Left forelimb (tissue), 1 donor: ENCODE measurements at regions not wholly inside any gene's neighbourhood (a gene's known extent, or its start where the extent isn't known, plus 50 kb on each side); places are given as distances from the start of the nearest gene placed in this dataset.

Source experiments
- DNase-seq: peaks from one replicate; pipeline ENCODE4 v3.0.0-alpha.2; 2018; ENCODE audit warnings: low spot score

DNA sequence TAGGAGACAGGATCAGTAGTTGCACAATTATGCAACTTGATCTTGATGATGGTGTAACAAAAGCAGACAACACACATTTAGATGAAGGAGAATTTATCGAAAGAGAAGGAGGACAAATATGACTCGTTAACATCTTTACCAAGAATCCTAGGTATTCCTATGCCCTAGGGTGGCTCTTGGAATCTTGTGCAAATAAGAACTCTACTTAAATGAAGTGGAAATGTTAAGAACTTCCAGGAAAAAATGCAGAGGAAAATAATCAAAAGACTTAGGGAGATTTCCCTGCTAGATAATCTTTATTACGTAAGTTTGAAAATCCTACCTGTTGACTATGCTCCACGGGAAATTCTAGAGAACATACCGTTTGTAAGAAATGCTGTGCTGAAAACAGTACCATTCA lies 485.4 kb downstream of the POM121L12 start:
- DNase-seq: no peak

DNA sequence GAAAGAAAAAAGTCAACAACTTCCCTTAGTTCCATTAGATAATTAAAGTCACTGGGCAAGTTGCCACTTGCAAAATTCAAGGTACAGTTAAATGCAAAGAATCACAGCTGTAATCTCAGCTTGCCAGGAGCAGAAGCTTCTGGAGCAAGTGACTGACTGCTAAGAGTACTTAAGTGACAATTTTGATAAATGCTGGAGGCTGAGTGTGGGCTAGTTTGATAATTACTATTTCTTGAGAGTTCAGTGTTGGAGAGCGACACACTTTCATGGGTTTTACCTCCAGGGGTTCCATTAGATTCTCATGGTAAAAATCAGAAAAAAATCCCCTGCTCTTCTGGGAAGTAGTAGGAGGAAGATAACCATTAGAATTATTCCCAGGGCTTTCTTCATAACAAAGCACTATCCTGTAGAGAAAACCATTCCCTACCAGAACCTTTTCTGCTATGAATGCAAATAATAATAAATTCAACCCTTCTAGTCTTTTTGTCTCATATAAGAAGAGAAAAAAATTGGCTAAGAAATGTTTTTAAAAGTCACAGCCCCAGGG lies 486.3 kb downstream of the POM121L12 start:
- no peak for DNase-seq

DNA sequence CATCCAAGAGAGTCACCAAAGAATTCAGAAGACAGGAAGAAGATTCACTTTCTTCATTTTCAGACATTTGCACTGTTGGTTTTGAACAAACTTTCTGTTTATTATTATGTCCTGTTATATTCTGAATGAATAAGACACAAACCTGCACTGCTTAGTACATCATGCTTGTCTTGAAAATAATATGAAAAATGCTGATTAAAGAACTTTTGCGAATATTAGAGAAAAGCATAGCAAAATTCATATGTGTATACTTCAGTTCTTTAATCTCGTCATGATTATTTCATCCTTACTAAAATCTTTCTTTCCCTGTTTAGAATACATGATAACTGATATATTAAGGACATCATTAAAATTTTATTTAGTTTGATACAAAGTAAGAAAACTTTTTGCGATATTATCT lies 504.1 kb downstream of the POM121L12 start:
- no peak for DNase-seq

DNA sequence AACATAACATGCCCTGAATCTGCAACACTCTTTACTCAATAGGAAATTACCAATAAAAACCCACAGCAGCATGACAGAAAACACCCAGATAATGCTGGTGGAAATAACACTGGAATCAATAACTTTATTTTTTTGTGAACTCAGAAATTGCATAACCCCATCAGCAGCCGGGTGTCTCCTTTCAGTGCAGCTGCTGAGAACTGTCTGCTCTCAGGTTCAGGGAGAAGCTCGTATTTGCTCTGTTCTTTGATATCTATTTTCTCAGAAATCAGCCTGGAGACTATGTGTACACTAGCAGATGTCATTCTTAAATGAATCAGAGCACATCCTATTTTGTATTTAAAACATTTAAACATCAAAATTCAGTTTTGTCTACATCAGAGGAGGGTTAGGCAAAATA lies 506.0 kb downstream of the POM121L12 start:
- DNase-seq: no peak

DNA sequence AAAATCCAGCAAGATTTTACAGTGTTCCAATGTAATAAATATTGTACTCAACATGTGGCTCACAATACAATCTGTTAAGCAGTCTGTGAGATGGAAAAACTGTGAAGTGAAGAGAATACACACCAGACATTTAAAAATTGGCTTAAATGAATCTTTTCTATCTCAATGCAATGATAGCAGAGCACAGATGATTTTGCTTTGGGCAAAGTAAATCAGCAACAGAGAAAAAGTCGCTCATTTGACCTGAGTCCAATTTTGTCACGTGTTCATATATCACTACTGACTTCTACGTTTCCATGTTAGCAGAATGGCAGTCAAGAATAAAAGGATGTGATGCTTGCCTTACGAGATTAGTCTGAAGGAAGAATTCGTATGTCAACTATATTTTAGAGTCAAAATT lies 506.7 kb downstream of the POM121L12 start:
- DNase-seq: no peak
